OCI-LY3 (cell line): ENCODE measurements at regions not wholly inside any gene's neighbourhood (a gene's known extent, or its start where the extent isn't known, plus 50 kb on each side); places are given as distances from the start of the nearest gene placed in this dataset.

Experiments
- CTCF ChIP-seq: fragments of 200-600, 300-600 bp; sonication (generic); IDR thresholded peaks from 2 replicates; pipeline ENCODE4 v1.5.1; 2014; ENCODE audit warnings: antibody characterized with exemption, low read length, low read depth
- EZH2phosphoT487 ChIP-seq: fragments of 200-600 bp; shearing (Covaris generic); IDR thresholded peaks from 2 replicates; pipeline ENCODE4 v1.6.1; 2018; ENCODE audit warnings: antibody characterized with exemption, mixed run types, low read depth

DNA sequence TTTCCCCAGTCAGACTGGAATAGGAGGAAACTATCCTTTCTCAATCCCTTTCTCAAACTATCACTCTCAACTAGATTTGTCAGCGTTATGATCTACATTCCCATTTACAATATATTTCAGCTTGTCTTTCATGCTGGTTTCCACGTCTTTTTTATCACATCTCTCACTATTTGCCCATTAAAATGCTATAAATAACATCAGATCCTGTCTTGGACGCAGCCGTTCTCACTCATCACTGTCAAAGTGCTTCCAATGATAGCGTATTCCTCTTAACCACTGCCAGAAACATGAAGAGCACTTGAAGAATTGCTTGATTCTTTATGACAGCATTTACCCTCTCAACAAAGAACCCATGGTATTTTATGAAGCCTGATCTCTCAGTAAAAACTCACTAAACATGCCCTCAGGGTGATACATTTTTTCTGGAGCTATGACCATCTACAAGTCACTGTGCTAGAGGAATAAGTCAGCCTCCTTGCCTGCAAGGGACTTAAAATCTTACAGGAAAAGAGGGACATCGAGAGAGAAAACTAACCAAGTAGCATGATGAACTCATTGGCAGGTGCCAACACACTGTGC lies 205.6 kb upstream of the PFKP start:
- TF ChIP-seq CTCF (no peak), EZH2phosphoT487 (no peak)
